GM18517 (cell line): ENCODE measurements at regions not wholly inside any gene's neighbourhood (a gene's known extent, or its start where the extent isn't known, plus 50 kb on each side); places are given as distances from the start of the nearest gene placed in this dataset.
A peak's percentile ranks its signal among the peaks of the same experiment; 100 is the strongest.
"Not testable (repeated sequence)": the region's sequence is repeated elsewhere in the genome, so short reads cannot be mapped to it uniquely, and the experiment has no call there.

ENCODE experiments used
- ATAC-seq: cut with Tn5 transposase; IDR thresholded peaks from one replicate; pipeline ENCODE4 v1.9.1; 2021; ENCODE audit warnings: mild to moderate bottlenecking, moderate library complexity; ENCODE audit not compliant: unreplicated experiment

DNA sequence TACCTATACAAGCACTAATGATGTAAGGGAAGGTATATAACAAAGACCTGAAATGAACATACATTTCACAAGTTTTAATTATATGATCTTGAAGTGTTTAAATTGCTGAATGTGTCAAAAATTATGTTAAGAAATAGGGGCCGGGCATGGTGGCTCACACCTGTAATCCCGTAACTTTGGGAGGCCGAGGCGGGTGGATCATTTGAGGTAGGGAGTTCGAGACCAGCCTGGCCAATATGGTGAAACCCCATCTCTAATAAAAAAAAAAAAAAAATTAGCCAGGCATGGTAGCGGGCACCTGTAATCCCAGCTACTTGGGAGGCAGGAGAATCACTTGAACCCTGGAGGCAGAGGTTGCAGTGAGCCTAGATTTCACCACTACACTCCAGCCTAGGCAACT is 537.4 kb upstream of the STEAP1 start:
- not testable (repeated sequence) for ATAC-seq

DNA sequence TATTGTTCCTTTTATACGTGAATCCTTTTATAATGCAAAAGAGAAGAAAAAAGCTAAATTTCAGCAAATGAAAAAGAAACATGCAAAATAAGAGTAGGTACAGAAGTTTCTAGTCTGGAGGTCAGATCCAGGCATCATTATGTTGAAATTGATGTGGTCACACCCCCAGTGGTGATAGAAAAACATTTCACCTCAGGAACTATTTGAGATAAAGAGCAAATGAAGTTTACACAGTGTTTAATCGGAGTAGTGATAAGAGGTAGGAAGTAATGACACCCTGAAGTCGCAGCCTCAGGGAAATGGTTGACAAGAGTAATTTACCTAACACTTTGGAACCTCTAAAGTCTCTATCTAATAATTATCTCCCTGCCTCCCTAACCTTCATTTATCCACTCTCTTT is 536.0 kb upstream of the STEAP1 start:
- ATAC-seq: no peak

DNA sequence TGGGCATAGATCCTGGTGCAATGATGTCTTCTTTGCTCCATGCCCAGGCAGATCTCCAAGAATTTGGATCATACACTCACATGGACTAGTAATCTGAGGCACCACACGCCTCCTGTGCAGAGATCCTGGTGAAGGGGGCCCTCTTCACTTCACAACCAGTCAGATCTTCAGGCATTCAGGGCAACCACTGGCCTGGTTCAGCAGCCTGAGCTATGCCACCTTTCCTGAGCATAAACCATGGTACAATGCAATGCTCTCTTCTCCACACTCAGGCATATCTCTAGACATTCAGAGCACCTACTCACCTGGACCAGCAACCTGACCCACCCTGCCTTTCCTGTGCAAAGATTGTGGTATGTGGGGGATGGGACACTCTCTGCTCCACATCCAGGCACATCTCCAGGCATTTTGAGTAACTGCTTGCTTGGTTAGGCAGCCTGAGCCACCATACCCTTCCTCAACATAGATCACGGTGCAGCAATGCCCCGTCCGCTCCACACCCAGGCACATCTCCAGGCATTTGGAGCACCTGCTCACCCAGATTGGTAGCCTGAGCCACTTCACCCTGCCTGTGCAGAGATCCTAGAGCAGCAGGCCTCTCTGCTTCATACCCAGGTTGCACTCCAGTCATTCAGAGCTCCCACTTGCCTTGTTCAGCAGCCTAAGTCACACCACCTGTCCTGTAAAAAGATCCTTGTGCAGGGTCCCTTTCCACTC is 532.2 kb upstream of the STEAP1 start:
- ATAC-seq: no peak

DNA sequence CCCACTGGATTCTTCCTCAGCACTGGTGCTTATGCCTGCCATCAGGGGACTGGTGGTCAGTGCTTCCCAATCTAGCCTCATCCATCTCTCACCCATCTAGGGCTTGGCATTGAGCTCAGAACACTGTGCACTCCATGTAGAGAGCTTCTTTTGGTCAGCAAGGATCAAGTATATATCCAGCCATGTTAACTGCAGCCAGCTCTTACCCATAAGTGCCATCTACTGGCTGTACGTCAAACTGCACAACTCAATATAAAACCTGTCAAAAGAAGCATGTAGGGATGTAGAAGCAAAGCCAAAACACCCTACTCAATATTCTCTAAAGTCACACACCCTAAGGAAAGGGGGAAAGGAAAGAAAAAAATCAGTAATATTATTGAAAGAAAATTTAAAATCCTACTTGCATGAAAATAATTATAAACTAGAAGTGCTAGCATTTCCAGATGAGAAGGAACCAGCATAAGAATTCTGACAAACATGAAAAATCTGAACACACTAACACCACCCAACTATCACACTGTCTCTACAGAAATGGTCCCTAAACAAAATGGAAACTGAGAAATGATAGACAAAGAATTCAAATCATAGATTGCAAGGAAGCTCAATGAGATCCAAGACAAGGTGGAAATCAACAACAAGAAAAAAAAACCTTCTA is 531.1 kb upstream of the STEAP1 start:
- peak; percentile 97 for ATAC-seq

DNA sequence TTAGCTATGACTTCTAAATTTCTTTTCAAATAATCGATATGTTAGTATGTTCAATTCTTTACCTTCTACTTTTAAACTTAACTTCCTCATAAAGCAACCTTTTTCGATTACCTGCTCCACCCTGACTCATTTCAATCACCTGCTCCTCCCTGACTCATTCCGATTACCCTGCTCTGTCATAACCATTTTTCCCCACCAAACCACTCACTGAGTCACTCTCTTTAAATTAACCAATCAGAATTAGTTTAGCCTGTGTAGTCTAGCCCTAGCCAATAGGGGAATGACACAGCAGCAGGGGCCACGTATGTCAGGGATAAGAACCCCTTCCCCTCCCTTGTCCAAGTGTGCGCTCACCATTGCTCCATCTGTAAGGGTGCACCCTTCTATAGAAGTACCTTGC is 530.1 kb upstream of the STEAP1 start:
- not testable (repeated sequence) for ATAC-seq

GRCh38 chr7:89648509-89648908 is 505.8 kb upstream of the STEAP1 start:
- ATAC-seq: no peak

- no peak for ATAC-seq
These were observed 498.3 kb upstream of the STEAP1 start for GRCh38 chr7:89655946-89656345.

DNA sequence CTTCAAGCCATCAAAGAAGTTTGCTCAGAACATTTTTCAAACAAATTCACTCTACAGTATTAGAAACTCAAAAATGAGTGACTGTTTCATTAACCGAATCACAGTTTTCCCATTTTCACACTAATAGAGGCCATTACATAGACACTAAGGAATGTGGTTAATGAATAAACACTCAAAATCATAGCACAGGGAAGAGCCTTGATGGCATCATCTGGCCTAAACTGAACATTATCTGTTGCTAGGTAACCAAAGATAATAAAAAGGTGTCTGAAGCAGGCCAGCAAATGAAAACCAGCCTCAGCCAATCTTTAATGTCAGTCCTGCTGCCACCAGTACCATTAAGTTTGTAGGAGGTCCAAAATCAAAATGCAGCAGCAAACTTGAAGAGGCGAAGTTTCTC is 492.4 kb upstream of the STEAP1 start:
- ATAC-seq: no peak

DNA sequence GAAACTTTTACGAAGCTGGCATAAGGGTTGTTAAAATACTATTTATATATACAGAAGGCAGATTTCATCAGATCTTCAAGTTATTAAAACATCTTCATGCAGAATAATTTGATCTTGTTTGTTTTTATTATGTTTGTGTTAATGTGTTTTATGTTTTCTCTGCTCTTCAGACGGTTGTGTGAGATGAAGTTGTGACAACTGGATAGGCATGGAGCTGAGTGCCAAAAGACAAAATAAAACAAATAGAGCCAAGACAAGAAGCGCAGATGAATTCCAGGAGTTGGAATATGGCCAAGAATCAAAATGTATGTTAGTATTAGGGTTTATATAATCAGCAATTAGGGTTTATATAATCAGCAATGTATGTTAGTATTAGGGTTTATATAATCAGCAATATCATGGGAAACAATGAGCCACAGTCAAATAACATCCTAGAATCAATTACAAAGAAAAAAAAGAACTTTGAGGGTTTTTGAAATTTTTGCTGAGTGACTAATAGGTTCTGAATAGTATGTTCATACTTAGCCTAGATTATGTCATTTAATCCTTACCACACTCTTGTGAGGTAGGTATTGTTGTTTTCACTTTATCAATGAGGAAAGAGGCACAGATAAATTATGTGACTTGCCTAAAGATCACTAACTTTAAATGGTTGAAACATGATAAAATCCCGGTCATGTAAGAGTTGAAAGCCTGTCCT is 488.0 kb upstream of the STEAP1 start:
- ATAC-seq: no peak

DNA sequence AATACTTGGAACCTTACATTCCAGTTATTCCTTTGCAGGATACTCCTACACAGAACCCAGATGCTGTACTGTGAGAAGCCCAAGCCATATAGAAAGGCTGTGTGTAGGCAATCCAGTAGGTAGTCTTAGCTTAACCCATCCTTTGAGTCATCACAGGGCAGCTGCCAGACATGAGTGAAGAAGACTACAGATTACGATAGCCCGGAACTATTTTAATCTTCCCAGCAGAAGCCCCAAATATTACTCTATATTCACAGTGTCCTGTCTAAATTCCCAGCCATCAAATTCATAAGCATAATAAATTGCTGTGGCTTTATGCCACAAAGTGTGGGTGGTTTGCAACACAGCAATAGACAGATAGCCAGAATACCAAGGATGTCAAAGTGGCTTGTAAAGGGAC is 474.1 kb upstream of the STEAP1 start:
- no peak for ATAC-seq

DNA sequence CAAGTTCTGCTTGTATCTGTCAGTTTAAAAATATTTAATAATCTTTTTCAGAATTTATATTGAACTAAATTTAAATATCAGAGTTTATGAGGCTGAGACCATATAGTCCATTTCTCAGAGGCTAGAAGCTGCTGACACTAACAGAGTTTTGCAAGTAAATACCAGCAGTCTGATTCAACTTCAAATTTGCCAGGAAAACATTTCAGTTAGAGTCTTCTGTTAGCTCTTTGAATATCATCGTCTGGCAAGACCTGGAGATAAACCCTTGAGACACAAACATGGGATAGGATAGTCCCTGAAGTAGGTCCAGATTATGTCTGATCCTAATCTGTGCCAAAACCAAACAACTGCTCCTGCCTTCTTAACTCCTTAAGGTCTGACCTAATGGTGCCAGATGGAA is 472.8 kb upstream of the STEAP1 start:
- ATAC-seq: no peak

DNA sequence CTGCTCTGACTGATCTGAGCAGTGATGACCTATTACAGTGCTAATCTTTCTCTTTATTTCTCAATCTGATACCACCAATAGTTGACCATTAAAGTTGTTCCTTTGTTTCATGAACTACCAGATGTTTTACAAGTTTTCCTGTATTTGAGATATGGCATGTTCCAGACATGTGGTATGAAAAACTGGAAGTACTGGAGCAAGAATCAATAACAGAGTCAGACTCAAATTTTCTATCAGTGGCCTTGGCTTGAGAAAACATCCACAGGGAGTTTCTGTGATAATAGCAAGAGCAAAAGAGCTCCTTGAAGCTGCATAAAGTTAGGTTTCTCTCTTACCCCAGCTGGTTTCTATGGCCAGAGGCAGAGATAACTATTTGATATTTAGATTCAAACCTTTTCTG is 469.0 kb upstream of the STEAP1 start:
- no peak for ATAC-seq

GRCh38 chr7:89687211-89687610 is 467.1 kb upstream of the STEAP1 start:
- ATAC-seq: no peak

- ATAC-seq: no peak
These were observed 459.0 kb upstream of the STEAP1 start for GRCh38 chr7:89695241-89695640.

GRCh38 chr7:89714131-89714530 is 440.1 kb upstream of the STEAP1 start:
- no peak for ATAC-seq

- ATAC-seq: not testable (repeated sequence)
These were observed 435.3 kb upstream of the STEAP1 start for GRCh38 chr7:89718941-89719340.

- ATAC-seq: no peak
These were observed 425.8 kb upstream of the STEAP1 start for GRCh38 chr7:89728481-89728880.

- no peak for ATAC-seq
These were observed 422.4 kb upstream of the STEAP1 start for GRCh38 chr7:89731751-89732445.

DNA sequence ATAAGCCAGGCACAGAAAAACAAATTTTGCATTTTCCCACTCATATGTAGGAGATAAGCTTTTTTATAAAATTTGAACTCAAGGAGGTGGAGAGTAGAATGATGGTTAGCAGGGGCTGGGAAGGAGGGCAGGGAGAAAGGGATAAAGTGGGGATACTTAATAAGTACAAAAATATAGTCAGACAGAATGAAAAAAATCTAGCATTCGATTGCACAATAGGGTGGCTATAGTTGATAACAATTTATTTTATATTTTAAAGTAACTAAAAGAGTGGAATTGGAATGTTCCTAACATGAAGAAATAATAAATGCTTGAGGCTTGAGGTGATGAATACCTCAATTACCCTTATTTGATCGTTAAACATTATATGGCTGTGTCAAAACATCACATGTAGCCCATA is 415.7 kb upstream of the STEAP1 start:
- no peak for ATAC-seq

- no peak for ATAC-seq
These were observed 396.4 kb upstream of the STEAP1 start for GRCh38 chr7:89757910-89758309.

DNA sequence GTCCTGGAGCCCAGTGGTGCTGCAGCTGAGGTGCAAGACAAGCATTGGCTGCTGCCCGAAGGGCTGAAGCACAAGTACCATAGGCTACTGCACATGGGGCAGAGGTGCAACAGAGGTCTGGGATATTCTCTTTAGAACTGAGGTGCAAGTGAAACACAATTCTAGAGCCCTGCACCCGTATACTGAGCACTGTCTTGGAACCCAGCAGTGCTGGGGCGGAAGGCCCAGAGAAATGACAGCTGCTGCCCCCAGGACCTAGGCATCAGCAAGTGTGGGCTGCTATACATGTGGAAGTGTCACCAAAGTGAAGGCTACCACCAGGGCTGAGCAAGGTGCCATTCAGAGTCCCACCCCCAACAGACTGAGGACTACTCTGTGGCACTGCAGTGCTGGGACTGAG is 393.6 kb upstream of the STEAP1 start:
- no peak for ATAC-seq

- no peak for ATAC-seq
These were observed 393.1 kb upstream of the STEAP1 start for GRCh38 chr7:89761173-89761572.
